HCT116 (cell line): ENCODE measurements at regions not wholly inside any gene's neighbourhood (a gene's known extent, or its start where the extent isn't known, plus 50 kb on each side); places are given as distances from the start of the nearest gene placed in this dataset.

Experiments used
- ATAC-seq: fragments of 200-7000 bp; cut with Tn5 transposase; 2 replicates; pipeline ENCODE4 v1.9.1; 2020; ENCODE audit warnings: mild to moderate bottlenecking, moderate library complexity
- BruUV-seq: library from RNA; stranded (reverse); fragments of 400-500 nt; replicated peaks from 2 replicates; lab custom pipeline; 2021; lab: Mats Ljungman, UMichigan
- CTCF ChIA-PET: fragments of 300-600 bp; sonication (Branson Sonifier 250); formaldehyde crosslinking; loops from one replicate; lab custom pipeline; 2021; ENCODE audit warnings: antibody characterized with exemption; lab: Charles Lee
- POLR2A ChIA-PET: fragments of 300-600, 350-600 bp; sonication (Branson Sonifier 250); formaldehyde crosslinking; loops from one replicate; lab custom pipeline; 2021; ENCODE audit warnings: antibody characterized with exemption; lab: Charles Lee
- RAD21 ChIA-PET, 2 experiments: fragments of 300-600 bp; sonication (Branson Sonifier 250); formaldehyde crosslinking; loops; one replicate each; lab custom pipeline; 2023; ENCODE audit warnings: low total read pairs in 2 of 2; ENCODE audit not compliant: uncharacterized antibody in 2 of 2, unreplicated experiment in 2 of 2, low non-redundant PET in 1 of 2; lab: Charles Lee
- DNase-seq: peaks from one replicate; pipeline ENCODE4 v3.0.0-alpha.2; 2010; ENCODE audit warnings: low read depth, low spot score
- H2AFZ ChIP-seq: fragments of 200-600 bp; shearing (Covaris generic), sonication (generic); 2 replicates; pipeline ENCODE4 v1.6.1; 2017; ENCODE audit warnings: low read depth, mixed run types, mixed read lengths, antibody characterized with exemption, low read length; ENCODE audit not compliant: poor library complexity, severe bottlenecking
- H3K27ac ChIP-seq: 2 replicates; pipeline ENCODE4 v1.5.1; 2012; ENCODE audit warnings: low read depth, low read length
- H3K27me3 ChIP-seq: fragments of 200-600 bp; sonication (generic); 2 replicates; pipeline ENCODE4 v1.6.1; 2016; ENCODE audit warnings: mixed run types, low read length, mixed read lengths; ENCODE audit not compliant: insufficient read depth
- H3K36me3 ChIP-seq, 2 experiments: fragments of 200-500 bp in 1 of 2; fragments of 200-600 bp in 1 of 2; sonication (Bioruptor generic) in 1 of 2; sonication (generic) in 1 of 2; 2 replicates each; pipeline versions ENCODE4 v1.5.1 to v1.6.1; 2014 to 2016; ENCODE audit warnings: low read length in 2 of 2, inconsistent platforms in 1 of 2, mixed read lengths in 1 of 2, mixed run types in 1 of 2; ENCODE audit not compliant: insufficient read depth in 2 of 2, control insufficient read depth in 1 of 2
- H3K4me1 ChIP-seq, 2 experiments: fragments of 200-600 bp in 1 of 2; sonication (generic) in 1 of 2; 2 replicates each; pipeline versions ENCODE4 v1.5.1 to v1.6.1; 2012 to 2017; ENCODE audit warnings: low read length in 2 of 2, inconsistent platforms in 1 of 2, mild to moderate bottlenecking in 1 of 2, mixed read lengths in 1 of 2, mixed run types in 1 of 2, moderate library complexity in 1 of 2; ENCODE audit not compliant: insufficient read depth in 2 of 2, control insufficient read depth in 1 of 2
- H3K4me2 ChIP-seq: fragments of 200-600 bp; sonication (generic); 2 replicates; pipeline ENCODE4 v1.6.1; 2017; ENCODE audit warnings: mixed run types, low read length, mixed read lengths
- H3K4me3 ChIP-seq, 2 experiments: fragments of 200-600 bp in 1 of 2; sonication (generic) in 1 of 2; replicated peaks in 1 of 2; 2 replicates each; pipeline ENCODE4 v1.5.1; 2011 to 2016; ENCODE audit warnings: low read length in 2 of 2, control low read depth in 1 of 2, low read depth in 1 of 2, mild to moderate bottlenecking in 1 of 2, mixed read lengths in 1 of 2, mixed run types in 1 of 2
- H3K79me2 ChIP-seq: fragments of 200-600 bp; sonication (generic); 2 replicates; pipeline ENCODE4 v1.6.1; 2017; ENCODE audit warnings: mild to moderate bottlenecking, mixed run types, low read length, moderate library complexity, mixed read lengths; ENCODE audit not compliant: insufficient read depth
- H3K9ac ChIP-seq: fragments of 200-600 bp; sonication (generic); 2 replicates; pipeline ENCODE4 v1.6.1; 2016; ENCODE audit warnings: low read length, mixed read lengths
- H3K9me2 ChIP-seq: fragments of 200-600 bp; sonication (generic), shearing (Covaris generic); 2 replicates; pipeline ENCODE4 v1.6.1; 2017; ENCODE audit warnings: mixed run types, mild to moderate bottlenecking, moderate library complexity; ENCODE audit not compliant: insufficient read depth
- H3K9me3 ChIP-seq, 2 experiments: fragments of 200-500 bp in 1 of 2; fragments of 200-600 bp in 1 of 2; sonication (Bioruptor generic) in 1 of 2; sonication (generic) in 1 of 2; 2 replicates each; pipeline ENCODE4 v1.6.1; 2014 to 2017; ENCODE audit warnings: low read length in 2 of 2, mixed read lengths in 2 of 2, inconsistent platforms in 1 of 2, low read depth in 1 of 2, mild to moderate bottlenecking in 1 of 2, mixed run types in 1 of 2, moderate library complexity in 1 of 2; ENCODE audit not compliant: control insufficient read depth in 1 of 2, insufficient read depth in 1 of 2
- H4K20me1 ChIP-seq: fragments of 200-600 bp; sonication (generic), shearing (Covaris generic); 2 replicates; pipeline ENCODE4 v1.6.1; 2017; ENCODE audit warnings: mixed run types, mild to moderate bottlenecking, moderate library complexity; ENCODE audit not compliant: insufficient read depth
- CEBPB ChIP-seq: IDR thresholded peaks from 2 replicates; pipeline ENCODE4 v1.6.1; 2012; ENCODE audit warnings: low read depth
- CTCF ChIP-seq, 3 experiments: fragments of 200-600 bp in 1 of 3; sonication (generic) in 1 of 3; IDR thresholded peaks in 2 of 3; conservative IDR thresholded peaks in 1 of 3; 2 replicates each; pipeline ENCODE4 v1.5.1; 2012 to 2017; ENCODE audit warnings: low read depth in 2 of 3, low read length in 2 of 3, antibody characterized with exemption in 1 of 3, borderline replicate concordance in 1 of 3, control low read depth in 1 of 3, mild to moderate bottlenecking in 1 of 3, mixed read lengths in 1 of 3, mixed run types in 1 of 3, moderate library complexity in 1 of 3; ENCODE audit not compliant: insufficient read depth in 1 of 3
- EGR1 ChIP-seq: IDR thresholded peaks from 2 replicates; pipeline ENCODE4 v1.6.1; 2012; ENCODE audit warnings: low read depth
- EZH2phosphoT487 ChIP-seq: fragments of 200-600 bp; IDR thresholded peaks from 2 replicates; pipeline ENCODE4 v1.6.1; 2018; ENCODE audit warnings: antibody characterized with exemption, borderline replicate concordance
- RAD21 ChIP-seq: IDR thresholded peaks from 2 replicates; pipeline ENCODE4 v1.6.1; 2012; ENCODE audit warnings: low read depth, mild to moderate bottlenecking
- SP1 ChIP-seq: IDR thresholded peaks from 2 replicates; pipeline ENCODE4 v1.6.1; 2012; ENCODE audit warnings: low read depth
- YY1 ChIP-seq: IDR thresholded peaks from 2 replicates; pipeline ENCODE4 v1.6.1; 2011; ENCODE audit warnings: low read length, low read depth, moderate library complexity, mild to moderate bottlenecking; ENCODE audit not compliant: insufficient replicate concordance; ENCODE audit errors: extremely low read depth
- intact Hi-C: fragments of 100-400 bp; cut with micrococcal nuclease; formaldehyde crosslinking; loops from 2 replicates; pipeline ENCODE4 v1.10.0; 2022
- TF ChIP-seq, protein P1 (sequence below): IDR thresholded peaks from 2 replicates; pipeline ENCODE4 v1.6.1; 2012
- TF ChIP-seq, protein P2 (sequence below): IDR thresholded peaks from 2 replicates; pipeline ENCODE4 v1.6.1; 2011; ENCODE audit warnings: mild to moderate bottlenecking, low read length, moderate library complexity; ENCODE audit not compliant: insufficient replicate concordance; ENCODE audit errors: extremely low read depth

- BruUV-seq: no TSS peak
- POLR2A ChIA-PET: no interaction called here
- no peaks in the 10 kb centered on the region; the same call in 1 of the 2 replicates for H4K20me1 ChIP-seq
- no peak overlapping the region for H2AFZ ChIP-seq
- TF ChIP-seq SP1 (no peak), CEBPB (no peak), CTCF (IDR thresholded peaks at IDR 0.05 in 2 of 3, conservative IDR thresholded peaks at IDR 0.05 in 1 of 3; ENCODE audit: borderline replicate concordance in 1 of 3, insufficient read depth in 1 of 3, low read depth in 2 of 3, low read length in 2 of 3) (no peak), YY1 (no peak), RAD21 (no peak), EZH2phosphoT487 (no peak), EGR1 (no peak)
- TF ChIP-seq, protein P1, sequence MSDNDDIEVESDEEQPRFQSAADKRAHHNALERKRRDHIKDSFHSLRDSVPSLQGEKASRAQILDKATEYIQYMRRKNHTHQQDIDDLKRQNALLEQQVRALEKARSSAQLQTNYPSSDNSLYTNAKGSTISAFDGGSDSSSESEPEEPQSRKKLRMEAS: no peak
- TF ChIP-seq, protein P2, sequence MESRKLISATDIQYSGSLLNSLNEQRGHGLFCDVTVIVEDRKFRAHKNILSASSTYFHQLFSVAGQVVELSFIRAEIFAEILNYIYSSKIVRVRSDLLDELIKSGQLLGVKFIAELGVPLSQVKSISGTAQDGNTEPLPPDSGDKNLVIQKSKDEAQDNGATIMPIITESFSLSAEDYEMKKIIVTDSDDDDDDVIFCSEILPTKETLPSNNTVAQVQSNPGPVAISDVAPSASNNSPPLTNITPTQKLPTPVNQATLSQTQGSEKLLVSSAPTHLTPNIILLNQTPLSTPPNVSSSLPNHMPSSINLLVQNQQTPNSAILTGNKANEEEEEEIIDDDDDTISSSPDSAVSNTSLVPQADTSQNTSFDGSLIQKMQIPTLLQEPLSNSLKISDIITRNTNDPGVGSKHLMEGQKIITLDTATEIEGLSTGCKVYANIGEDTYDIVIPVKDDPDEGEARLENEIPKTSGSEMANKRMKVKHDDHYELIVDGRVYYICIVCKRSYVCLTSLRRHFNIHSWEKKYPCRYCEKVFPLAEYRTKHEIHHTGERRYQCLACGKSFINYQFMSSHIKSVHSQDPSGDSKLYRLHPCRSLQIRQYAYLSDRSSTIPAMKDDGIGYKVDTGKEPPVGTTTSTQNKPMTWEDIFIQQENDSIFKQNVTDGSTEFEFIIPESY: no peak
- TF ChIP-seq, all 23 proteins: peak for 0
- Histone ChIP-seq H3K9me3 (no peaks in the 10 kb centered on the region), H3K9me2 (no peaks in the 10 kb centered on the region), H3K27me3 (no peaks in the 10 kb centered on the region), H3K79me2 (no peaks in the 10 kb centered on the region), H3K4me1 (no peaks in the 10 kb centered on the region), H3K4me2 (no peak overlapping the region), H3K4me3 (no peak overlapping the region), H3K36me3 (no peaks in the 10 kb centered on the region), H3K27ac (no peak overlapping the region), H3K9ac (no peak overlapping the region)
- DNase-seq (no peak), ATAC-seq (no peak)
- ChIA-PET RAD21 (no interaction called here), CTCF (no interaction called here)
- intact Hi-C loops: no loop called here
Measured at GRCh38 chr12:73833746-73834145, 703.9 kb upstream of the ATXN7L3B start.
